HL-60 (cell line): ENCODE measurements at regions not wholly inside any gene's neighbourhood (a gene's known extent, or its start where the extent isn't known, plus 50 kb on each side); places are given as distances from the start of the nearest gene placed in this dataset.

Experiments
- DNase-seq, 2 experiments: peaks; one replicate each; pipeline ENCODE4 v3.0.0-alpha.2; 2010 to 2020; ENCODE audit warnings: low read depth in 1 of 2, low spot score in 1 of 2
- H3K27ac ChIP-seq: fragments of 250-450 bp; sonication (Bioruptor Pico); replicated peaks from 2 replicates; pipeline ENCODE4 v1.5.1; 2020; ENCODE audit warnings: mild to moderate bottlenecking, moderate library complexity
- H3K27me3 ChIP-seq: fragments of 250-450 bp; sonication (Bioruptor Pico); 2 replicates; pipeline ENCODE4 v1.5.1; 2021; ENCODE audit warnings: mild to moderate bottlenecking, moderate library complexity; ENCODE audit not compliant: insufficient read depth, poor library complexity, severe bottlenecking
- H3K4me3 ChIP-seq: replicated peaks from 2 replicates; pipeline ENCODE4 v1.5.1; 2011; ENCODE audit warnings: mild to moderate bottlenecking, control low read depth, low read length; ENCODE audit not compliant: insufficient read depth
- CTCF ChIP-seq: IDR thresholded peaks from one replicate; pipeline ENCODE4 v1.5.1; 2011; ENCODE audit warnings: low read length, control low read depth, inconsistent platforms; ENCODE audit not compliant: insufficient read depth
- GABPA ChIP-seq: IDR thresholded peaks from 2 replicates; pipeline ENCODE4 v1.6.1; 2012; ENCODE audit warnings: low read depth
- POLR2AphosphoS5 ChIP-seq: IDR thresholded peaks from 2 replicates; pipeline ENCODE4 v1.6.1; 2012; ENCODE audit warnings: low read depth
- REST ChIP-seq: IDR thresholded peaks from 2 replicates; pipeline ENCODE4 v1.6.1; 2012; ENCODE audit warnings: low read depth; ENCODE audit not compliant: insufficient replicate concordance
- SPI1 ChIP-seq: IDR thresholded peaks from 2 replicates; pipeline ENCODE4 v1.6.1; 2012; ENCODE audit warnings: low read depth, mild to moderate bottlenecking, borderline replicate concordance

DNA sequence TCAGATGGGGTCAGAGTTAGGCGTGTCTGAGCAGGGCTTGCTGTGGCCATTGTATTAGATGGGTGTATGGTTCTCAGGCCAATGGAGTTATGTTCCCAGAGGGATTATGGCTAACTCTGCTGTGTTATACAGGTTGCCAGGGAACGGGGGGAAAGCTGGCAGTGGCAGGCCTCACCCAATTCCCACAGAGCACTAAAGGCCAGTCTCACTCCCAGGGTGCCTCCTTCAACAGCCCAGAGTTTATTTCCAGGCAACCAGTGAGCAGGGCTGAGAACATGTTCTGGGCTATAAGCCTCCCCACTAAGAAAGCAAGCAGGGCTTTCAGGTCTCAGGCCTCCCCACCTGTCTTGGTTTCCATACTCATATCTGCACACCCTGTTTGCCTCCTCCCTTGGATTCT lies 597.9 kb downstream of the ZNF608 start:
- H3K4me3 ChIP-seq: no peak overlapping the region
- DNase-seq: no peak
- no peak overlapping the region for H3K27ac ChIP-seq
- TF ChIP-seq SPI1: no peak
- no peak for TF ChIP-seq REST
- TF ChIP-seq CTCF: no peak
- TF ChIP-seq POLR2AphosphoS5: no peak
- no peak for TF ChIP-seq GABPA
- no peaks in the 10 kb centered on the region for H3K27me3 ChIP-seq

DNA sequence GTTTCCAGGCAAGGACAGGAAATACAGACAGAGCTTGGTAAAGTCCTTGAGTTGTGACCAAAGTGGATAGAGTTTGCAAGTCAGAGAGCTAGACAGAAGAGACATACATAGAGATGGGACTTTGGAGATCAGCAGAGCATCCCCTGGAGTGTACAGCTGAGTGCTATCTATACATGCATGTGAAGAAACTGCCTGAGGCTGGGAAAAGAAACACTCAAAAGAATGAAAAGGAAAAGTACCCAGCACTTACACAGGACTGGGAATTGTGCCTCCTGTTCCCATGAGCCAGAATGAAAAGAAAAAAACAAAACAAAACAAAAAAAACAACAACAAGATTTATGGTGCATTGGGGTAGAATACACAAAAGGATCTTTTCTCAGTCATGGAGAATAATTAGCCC lies 606.4 kb downstream of the ZNF608 start:
- Histone ChIP-seq H3K4me3 (no peak overlapping the region), H3K27ac (no peak overlapping the region), H3K27me3 (no peaks in the 10 kb centered on the region)
- TF ChIP-seq CTCF (no peak), GABPA (no peak), POLR2AphosphoS5 (no peak), SPI1 (no peak), REST (no peak)
- DNase-seq: no peak

GRCh38 chr5:124139477-124139876 lies 607.0 kb downstream of the ZNF608 start:
- no peak for DNase-seq
- Histone ChIP-seq H3K27me3 (no peaks in the 10 kb centered on the region), H3K27ac (no peak overlapping the region), H3K4me3 (no peak overlapping the region)
- TF ChIP-seq SPI1 (no peak), REST (no peak), GABPA (no peak), CTCF (no peak)
